Right renal cortex interstitium (tissue), 3 donors: ENCODE measurements at regions not wholly inside any gene's neighbourhood (a gene's known extent, or its start where the extent isn't known, plus 50 kb on each side); places are given as distances from the start of the nearest gene placed in this dataset.
"Not testable (repeated sequence)": the region's sequence is repeated elsewhere in the genome, so short reads cannot be mapped to it uniquely, and the experiment has no call there.

Source experiments
- DNase-seq, 3 donors: peaks; one replicate each; pipeline ENCODE4 v3.0.0-alpha.2; 2013; ENCODE audit warnings: low read depth in 3 of 3, low spot score in 2 of 3

- DNase-seq, result no peak
These were observed 1130.2 kb downstream of the SLITRK5 start for GRCh38 chr13:88801361-88801760.

DNA sequence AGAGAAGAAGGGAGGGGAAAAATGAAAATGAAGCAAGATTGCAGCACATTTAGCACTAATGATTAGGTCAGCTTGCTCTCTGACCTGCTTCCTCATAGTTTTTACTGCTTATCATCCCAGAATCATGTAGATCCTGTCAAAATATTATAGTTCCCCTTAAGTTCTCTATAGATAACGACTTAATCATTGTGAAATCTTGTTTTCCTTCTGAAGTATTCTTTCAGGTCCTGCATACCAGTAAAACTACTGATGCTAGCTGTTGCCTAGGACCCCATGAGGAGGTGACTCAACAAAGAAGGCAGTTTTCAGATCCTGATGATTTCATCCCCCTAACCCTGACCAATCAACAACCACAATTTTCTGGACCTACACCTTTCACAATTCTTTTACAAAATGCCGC, 1131.7 kb downstream of the SLITRK5 start:
- no peak for DNase-seq

DNA sequence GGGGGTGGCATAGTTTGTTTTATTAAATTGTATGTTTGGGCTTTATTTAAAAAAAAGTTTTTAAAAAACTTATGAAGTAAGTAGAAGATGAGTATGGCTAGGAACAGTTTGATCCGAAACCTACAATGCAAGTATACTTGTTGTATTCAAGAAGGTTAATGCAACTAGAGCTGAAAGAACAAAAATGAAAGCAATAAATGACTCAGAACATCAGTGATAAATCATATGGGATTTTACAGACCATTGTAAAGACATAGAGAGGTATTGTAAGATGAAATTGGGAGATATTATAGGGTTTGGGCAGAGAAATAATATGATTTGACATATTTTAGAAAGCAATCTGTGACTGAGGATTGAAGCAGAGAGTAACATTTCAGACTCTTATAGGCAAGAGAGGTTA, 1135.3 kb downstream of the SLITRK5 start:
- DNase-seq, result no peak

DNA sequence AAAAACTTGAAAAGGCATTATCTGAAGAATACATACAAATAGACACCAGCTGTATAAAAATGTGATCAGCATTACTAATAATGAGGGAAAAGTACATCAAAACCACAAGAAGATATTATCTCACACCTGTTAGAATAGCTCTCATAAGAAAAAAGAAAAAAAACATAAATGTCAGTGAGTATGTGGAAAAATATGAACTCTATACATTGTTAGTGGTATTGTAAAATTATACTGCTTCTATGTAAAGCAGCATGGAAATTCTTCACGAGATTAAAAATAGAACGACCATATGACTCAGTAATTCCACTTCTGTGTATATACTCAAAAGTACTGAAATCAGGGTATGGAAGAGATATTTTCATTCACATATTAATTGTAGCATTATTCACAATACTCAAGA, 1146.4 kb downstream of the SLITRK5 start:
- DNase-seq, result no peak

DNA sequence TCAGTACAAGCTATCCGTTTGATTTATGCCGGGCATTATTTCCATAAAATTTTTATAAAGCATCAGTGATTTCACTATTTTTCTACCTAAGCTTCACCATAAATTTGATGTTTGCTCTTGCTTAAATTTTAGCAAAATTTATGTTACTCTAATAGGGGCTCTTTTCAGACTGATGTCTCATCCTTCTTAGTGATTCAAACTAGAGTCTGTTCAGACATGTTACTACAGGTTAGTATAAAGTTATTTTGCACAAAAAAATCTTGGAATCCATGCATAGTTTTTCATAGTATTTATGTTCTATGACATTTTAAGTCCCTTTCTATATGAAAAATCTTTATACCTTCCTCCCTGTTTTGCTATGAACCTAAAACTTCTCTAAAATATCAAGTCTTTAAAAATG, 1151.9 kb downstream of the SLITRK5 start:
- DNase-seq, result no peak

- DNase-seq, result no peak
These were observed 1153.0 kb downstream of the SLITRK5 start for GRCh38 chr13:88824218-88824617.

DNA sequence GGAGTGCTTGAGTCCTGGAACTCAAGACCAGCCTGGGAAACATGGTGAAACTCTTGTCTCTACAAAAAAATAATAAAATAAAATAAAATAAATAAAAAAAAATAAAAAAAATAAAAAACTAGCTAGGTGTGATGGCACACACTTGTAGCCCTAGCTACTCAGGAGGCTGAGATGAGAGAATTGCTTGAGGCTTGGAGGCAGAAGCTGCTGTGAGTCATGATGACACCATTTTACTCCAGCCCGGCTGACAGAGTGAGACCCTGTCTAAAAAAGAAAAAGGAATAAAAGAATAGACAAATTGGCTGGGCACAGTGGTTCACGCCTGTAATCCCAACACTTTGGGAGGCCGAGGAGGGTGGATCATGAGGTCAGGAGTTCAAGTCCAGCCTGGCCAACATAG, 1168.9 kb downstream of the SLITRK5 start:
- no peak for DNase-seq

DNA sequence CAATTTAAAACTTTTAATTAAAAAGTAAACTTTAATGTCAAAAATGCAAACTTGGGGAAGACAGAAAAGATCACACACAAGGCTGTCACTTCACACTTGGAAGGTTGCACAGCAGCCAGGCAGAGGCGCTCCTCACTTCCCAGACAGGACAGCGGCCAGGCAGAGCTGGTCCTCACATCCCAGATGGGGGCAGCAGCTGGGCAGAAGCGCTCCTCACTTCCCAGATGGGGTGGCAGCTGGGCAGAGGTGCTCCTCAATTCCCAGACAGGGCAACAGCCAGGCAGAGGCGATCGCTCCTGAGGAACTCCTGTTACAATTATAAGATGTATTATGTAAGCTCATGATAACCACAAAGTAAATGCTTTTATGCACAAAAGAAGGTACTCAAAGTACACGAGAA, 1181.1 kb downstream of the SLITRK5 start:
- not testable (repeated sequence) for DNase-seq

GRCh38 chr13:88857256-88857655, 1186.1 kb downstream of the SLITRK5 start:
- no peak for DNase-seq

DNA sequence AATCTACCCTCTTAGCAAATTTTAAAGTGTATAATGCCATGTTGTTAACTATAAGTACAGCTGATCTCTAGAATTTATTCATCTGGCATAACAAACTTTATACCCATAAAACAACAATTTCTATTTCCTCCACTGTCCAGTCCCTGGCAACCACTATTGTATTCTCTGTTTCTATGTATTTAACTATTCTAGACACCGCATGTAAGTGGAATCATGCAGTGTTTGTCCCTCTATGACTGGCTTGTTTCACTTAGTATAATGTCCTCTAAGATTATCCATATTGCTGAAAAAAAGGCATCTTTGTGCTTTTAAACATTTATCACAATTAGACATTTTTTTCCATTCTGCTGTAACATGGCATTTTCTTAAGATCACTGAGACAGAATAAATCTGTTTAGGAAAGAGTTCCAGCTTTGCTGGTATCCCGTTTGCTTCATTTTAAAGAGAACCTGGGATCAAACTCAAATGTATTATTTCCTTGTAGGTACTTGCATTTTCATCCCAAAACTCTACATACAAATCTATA, 1191.0 kb downstream of the SLITRK5 start:
- DNase-seq, result no peak

DNA sequence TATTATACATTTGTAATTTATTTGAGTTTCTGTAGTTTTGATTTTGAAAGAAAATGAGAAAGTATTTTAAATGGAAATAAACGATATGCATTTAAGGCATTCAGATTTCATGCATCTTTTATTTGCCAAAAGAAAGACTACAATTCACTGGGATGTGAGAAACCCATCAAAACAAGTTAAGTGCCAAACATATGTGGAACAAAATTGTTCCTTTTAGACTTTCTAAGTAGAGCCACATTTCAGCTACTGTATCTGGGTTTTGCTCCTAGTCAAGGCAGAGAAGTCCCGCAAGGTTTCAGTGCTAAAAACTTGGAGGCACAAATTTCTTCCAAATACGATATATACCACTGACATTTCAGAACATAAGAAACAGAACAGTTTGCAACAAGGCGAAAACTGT, 1191.9 kb downstream of the SLITRK5 start:
- no peak for DNase-seq

- DNase-seq, result no peak
These were observed 1195.0 kb downstream of the SLITRK5 start for GRCh38 chr13:88866195-88866594.

DNA sequence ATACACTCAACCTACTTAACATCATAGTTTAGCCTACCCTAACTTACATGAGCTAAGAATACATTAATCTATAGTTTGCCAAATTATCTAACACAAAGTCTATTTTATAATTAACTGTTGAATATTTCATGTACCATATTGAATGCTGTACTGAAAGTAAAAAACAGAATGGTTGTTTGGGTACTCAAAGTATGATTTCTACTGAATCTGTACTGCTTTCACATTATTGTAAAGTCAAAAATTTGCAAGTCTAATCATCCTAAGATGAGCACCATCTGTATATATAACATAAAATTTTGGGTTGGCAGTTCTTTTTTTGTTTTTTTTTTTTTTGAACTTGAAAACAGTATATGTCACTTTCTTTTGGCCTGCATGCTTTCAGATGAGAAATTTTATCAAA, 1212.6 kb downstream of the SLITRK5 start:
- no peak for DNase-seq

DNA sequence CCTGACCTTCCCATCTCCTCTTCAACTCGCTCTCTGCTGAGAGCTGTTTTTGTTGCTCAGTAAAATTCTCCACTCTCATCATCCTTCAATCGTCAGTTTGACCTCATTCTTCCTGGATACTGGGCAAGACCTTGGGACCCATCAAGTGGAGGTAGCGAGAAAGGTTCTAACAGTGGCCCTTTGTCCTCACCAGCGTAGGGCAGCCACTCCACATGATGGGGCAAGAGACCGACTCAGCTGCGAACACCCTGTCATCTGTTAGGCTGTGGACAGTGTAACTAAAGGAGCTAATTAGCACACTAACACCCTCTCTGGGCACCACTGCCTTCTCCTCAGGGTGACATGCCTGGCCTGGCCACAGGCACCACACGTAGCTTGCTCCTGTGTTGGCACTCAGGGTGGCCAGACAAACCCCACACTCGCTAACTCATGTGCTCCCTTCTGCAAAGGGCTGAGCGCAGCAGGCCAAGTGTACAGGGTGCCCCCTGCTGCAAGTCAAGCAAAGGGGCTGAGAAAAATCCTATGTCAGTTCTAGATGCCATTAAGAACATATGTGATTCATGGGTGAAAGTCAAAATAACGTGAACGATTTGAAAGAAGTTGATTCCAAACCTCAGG, 1216.0 kb downstream of the SLITRK5 start:
- DNase-seq, result no peak

DNA sequence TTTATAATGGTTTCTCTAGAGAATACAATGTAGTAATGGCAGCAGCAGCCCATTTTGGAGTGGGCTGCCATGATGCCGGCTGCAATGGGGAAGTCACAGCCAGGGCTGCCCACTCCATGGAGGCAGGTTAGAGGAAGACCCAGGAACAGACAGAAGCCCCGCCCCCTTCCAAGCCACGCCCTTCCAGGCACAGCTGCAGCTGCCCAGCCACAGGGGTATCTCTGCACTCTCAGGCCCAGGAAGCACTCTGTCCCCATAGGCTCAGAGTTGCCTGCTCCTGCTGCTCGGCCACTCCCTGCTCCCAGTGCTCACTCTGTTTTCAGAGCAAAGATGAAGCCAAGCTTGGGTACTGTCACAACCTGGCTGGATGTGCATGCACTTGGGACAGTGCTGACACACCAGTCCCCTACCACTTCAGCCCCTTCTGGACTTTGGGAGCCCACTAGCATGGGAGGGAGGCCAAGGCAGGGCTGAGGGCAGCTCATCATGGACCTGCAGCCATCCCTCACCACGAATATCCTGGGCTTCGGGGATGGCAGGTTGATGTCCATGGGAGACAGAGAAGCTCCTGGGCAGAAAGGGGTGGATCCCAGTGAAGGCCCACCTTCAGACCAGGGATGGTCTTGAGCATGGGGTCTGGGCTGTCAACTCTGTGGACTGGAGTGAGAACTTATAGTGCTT, 1224.2 kb downstream of the SLITRK5 start:
- DNase-seq, result no peak

GRCh38 chr13:88896466-88896865, 1225.3 kb downstream of the SLITRK5 start:
- DNase-seq, result no peak

- DNase-seq, result no peak
These were observed 1237.8 kb downstream of the SLITRK5 start for GRCh38 chr13:88908961-88909441.

DNA sequence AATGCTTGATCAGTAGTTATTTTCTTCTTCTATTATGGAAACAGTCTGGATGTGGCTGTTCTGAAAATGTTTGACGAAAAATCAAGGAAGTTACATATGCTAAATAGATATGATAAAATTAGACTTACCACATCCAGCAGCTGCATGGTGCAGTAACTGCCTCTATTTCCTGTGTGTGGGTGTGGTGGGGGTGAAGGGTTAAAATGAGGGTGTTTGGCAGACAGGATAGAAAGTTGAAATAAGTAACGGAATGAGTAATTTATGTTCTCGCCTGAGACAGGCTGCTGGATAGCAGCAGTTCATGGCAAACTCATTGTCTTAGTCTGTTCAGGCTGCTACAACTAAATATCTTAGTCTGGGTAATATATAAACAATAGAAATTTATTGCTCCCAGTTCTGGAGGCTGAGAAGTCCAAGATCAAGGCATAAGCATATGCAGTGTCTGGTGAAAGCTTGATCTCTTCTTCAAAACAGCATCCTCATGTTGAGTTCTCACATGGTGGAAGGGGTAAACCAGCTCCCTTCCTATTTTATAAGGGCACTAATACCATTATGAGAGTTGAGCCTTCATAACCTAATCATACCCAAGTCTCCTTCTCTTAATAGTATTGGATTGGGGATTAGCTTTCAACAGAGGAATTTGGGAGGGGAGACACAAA, 1248.9 kb downstream of the SLITRK5 start:
- no peak for DNase-seq

GRCh38 chr13:88925954-88926353, 1254.8 kb downstream of the SLITRK5 start:
- no peak for DNase-seq

DNA sequence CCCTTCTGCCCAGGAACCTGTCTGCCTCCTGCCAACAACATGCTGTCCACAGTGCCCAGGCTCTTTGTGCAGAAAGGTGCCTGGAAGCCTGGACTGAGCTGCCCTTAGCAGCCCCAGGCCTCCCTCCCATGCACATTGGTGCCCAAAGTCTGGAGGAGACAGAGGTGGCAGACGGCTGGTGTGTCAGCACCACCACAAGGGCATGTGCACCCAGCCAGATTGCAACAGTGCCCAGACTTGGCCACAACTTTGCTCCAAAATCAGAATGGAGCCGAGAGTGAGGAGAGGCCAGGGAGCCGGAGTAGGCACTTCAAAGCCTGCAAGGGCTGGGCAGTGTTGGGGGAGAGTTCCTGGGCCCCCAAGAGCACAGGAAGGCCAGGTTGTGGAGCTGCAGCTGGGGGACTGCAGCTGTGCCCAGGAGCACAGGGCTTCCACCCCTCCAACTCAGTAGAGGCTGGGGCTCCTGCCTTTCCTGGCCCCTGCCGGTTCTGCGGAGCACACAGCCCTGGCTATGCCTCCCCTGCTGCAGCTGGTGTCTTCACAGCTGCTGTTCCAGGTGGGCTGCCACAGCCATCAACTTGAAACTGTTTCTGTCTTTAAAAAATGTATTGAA, 1255.8 kb downstream of the SLITRK5 start:
- no peak for DNase-seq

GRCh38 chr13:88932950-88933349, 1261.8 kb downstream of the SLITRK5 start:
- no peak for DNase-seq
